GM12878 (cell line): ENCODE measurements at regions not wholly inside any gene's neighbourhood (a gene's known extent, or its start where the extent isn't known, plus 50 kb on each side); places are given as distances from the start of the nearest gene placed in this dataset.

ENCODE experiments used
- ATAC-seq: fragments of 200-7000 bp; cut with Tn5 transposase; 3 replicates; pipeline ENCODE4 v1.9.1; 2020; ENCODE audit warnings: mild to moderate bottlenecking, moderate library complexity
- BruUV-seq: library from RNA; stranded (reverse); fragments of 400-500 nt; replicated peaks from 2 replicates; lab custom pipeline; 2021; lab: Mats Ljungman, UMichigan
- CTCF ChIA-PET: fragments of 300-600 bp; sonication (Branson Sonifier 250); formaldehyde crosslinking; extraction: SDS; loops from one replicate; lab custom pipeline; 2021; ENCODE audit warnings: inconsistent platforms; lab: Yijun Ruan, JAX
- POLR2A ChIA-PET: fragments of 350-600 bp; formaldehyde crosslinking; extraction: SDS; loops from one replicate; lab custom pipeline; 2021; ENCODE audit warnings: inconsistent platforms; lab: Charles Lee
- RAD21 ChIA-PET: fragments of 300-600 bp; sonication (Branson Sonifier 250); formaldehyde crosslinking; loops from one replicate; lab custom pipeline; 2023; ENCODE audit warnings: antibody characterized with exemption; ENCODE audit not compliant: unreplicated experiment; lab: Charles Lee
- SMC1A ChIA-PET: fragments of 300-600 bp; sonication (Branson Sonifier 250); formaldehyde crosslinking; loops from one replicate; lab custom pipeline; 2023; ENCODE audit not compliant: unreplicated experiment, uncharacterized antibody; lab: Charles Lee
- DNase-seq: peaks from one replicate; pipeline ENCODE4 v3.0.0-alpha.2; 2011; ENCODE audit warnings: low read depth, low spot score
- FAIRE-seq: peaks from 3 replicates; lab custom pipeline; 2011; peaks lifted over from hg19 to GRCh38; lab: Jason Lieb, UNC
- H2AFZ ChIP-seq: 2 replicates; pipeline ENCODE4 v1.6.0; 2011; ENCODE audit warnings: low read depth, low read length, control low read depth; ENCODE audit not compliant: control insufficient read depth
- H3K27ac ChIP-seq: 2 replicates; pipeline ENCODE4 v1.5.1; 2011; ENCODE audit warnings: control low read depth; ENCODE audit not compliant: control insufficient read depth, insufficient read depth
- H3K27me3 ChIP-seq, 2 experiments: replicated peaks in 1 of 2; 2 replicates each; pipeline versions ENCODE4 v1.6.0 to v1.6.1; 2011; ENCODE audit warnings: low read length in 1 of 2; ENCODE audit not compliant: control insufficient read depth in 2 of 2, insufficient read depth in 2 of 2
- H3K36me3 ChIP-seq, 2 experiments: 2 replicates each; pipeline ENCODE4 v1.5.1; 2011; ENCODE audit warnings: low read length in 1 of 2; ENCODE audit not compliant: control insufficient read depth in 2 of 2, insufficient read depth in 2 of 2
- H3K4me1 ChIP-seq: 2 replicates; pipeline ENCODE4 v1.6.1; 2011; ENCODE audit warnings: mild to moderate bottlenecking, low read length, moderate library complexity, mixed read lengths; ENCODE audit not compliant: control insufficient read depth, insufficient read depth
- H3K4me2 ChIP-seq: 2 replicates; pipeline ENCODE4 v1.6.0; 2011; ENCODE audit warnings: control low read depth; ENCODE audit not compliant: control insufficient read depth, insufficient read depth
- H3K4me3 ChIP-seq: fragments of 200-600 bp; sonication (generic); 2 replicates; pipeline ENCODE4 v1.5.1; 2016
- H3K79me2 ChIP-seq: 2 replicates; pipeline ENCODE4 v1.6.0; 2011; ENCODE audit warnings: low read length; ENCODE audit not compliant: control insufficient read depth, insufficient read depth
- H3K9ac ChIP-seq: 2 replicates; pipeline ENCODE4 v1.8.0; 2011; ENCODE audit warnings: low read length, control low read depth, mixed read lengths; ENCODE audit not compliant: control insufficient read depth, insufficient read depth
- H3K9me3 ChIP-seq: replicated peaks from 3 replicates; pipeline ENCODE4 v1.5.1; 2011; ENCODE audit warnings: mild to moderate bottlenecking, low read length; ENCODE audit not compliant: control insufficient read depth, insufficient read depth
- H4K20me1 ChIP-seq: 2 replicates; pipeline ENCODE4 v1.6.0; 2011; ENCODE audit not compliant: control insufficient read depth, insufficient read depth
- ATF7 ChIP-seq: fragments of 450-650 bp; IDR thresholded peaks from 2 replicates; pipeline ENCODE4 v1.6.1; 2016; ENCODE audit warnings: low read depth, mild to moderate bottlenecking
- EED ChIP-seq: sonication (generic); IDR thresholded peaks from 2 replicates; pipeline ENCODE4 v1.6.1; 2016; ENCODE audit warnings: antibody characterized with exemption, low read depth
- KLF5 ChIP-seq: fragments of 450-650 bp; IDR thresholded peaks from 2 replicates; pipeline ENCODE4 v1.6.1; 2014; ENCODE audit warnings: mild to moderate bottlenecking; ENCODE audit not compliant: partially characterized antibody
- MTA2 ChIP-seq: fragments of 450-650 bp; IDR thresholded peaks from 2 replicates; pipeline ENCODE4 v1.6.1; 2016; ENCODE audit warnings: low read depth, mild to moderate bottlenecking, moderate library complexity
- NFXL1 ChIP-seq: fragments of 450-650 bp; IDR thresholded peaks from 2 replicates; pipeline ENCODE4 v1.6.1; 2017; ENCODE audit warnings: antibody characterized with exemption, mild to moderate bottlenecking, borderline replicate concordance
- NFYA ChIP-seq: IDR thresholded peaks from 2 replicates; pipeline ENCODE4 v1.6.1; 2011; ENCODE audit warnings: low read depth, mild to moderate bottlenecking, low read length, improper control_type of control experiment, borderline replicate concordance
- RFX5 ChIP-seq: IDR thresholded peaks from 2 replicates; pipeline ENCODE4 v1.6.1; 2011; ENCODE audit warnings: low read depth, low read length, improper control_type of control experiment
- SREBF1 ChIP-seq: IDR thresholded peaks from 2 replicates; pipeline ENCODE4 v1.6.1; 2012; ENCODE audit warnings: mild to moderate bottlenecking, low read length
- STAT3 ChIP-seq: IDR thresholded peaks from 2 replicates; pipeline ENCODE4 v1.6.1; 2011; ENCODE audit warnings: low read depth, low read length, improper control_type of control experiment
- TBL1XR1 ChIP-seq: IDR thresholded peaks from 2 replicates; pipeline ENCODE4 v1.6.1; 2012; ENCODE audit warnings: low read depth, low read length, improper control_type of control experiment
- WGBS: methylation state at CpG from one replicate; pipeline ENCODE4 v1.1.6; 2016; ENCODE audit warnings: low lambda C conversion rate; ENCODE audit not compliant: insufficient replicate concordance, insufficient coverage; ENCODE audit errors: missing lambda C conversion rate; 5-methylcytosine and 5-hydroxymethylcytosine counted together
- in situ Hi-C: fragments of 300-500 bp; cut with MboI; formaldehyde crosslinking; loops from 9 replicates; pipeline ENCODE4 v1.14.3; 2018; ENCODE audit warnings: mixed read lengths
- intact Hi-C: fragments of 100-400 bp; cut with micrococcal nuclease; formaldehyde crosslinking; loops from one replicate; pipeline ENCODE4 v1.14.2; 2022; ENCODE audit not compliant: unreplicated experiment
- TF ChIP-seq, protein P1 (sequence below): fragments of 450-650 bp; IDR thresholded peaks from 2 replicates; pipeline ENCODE4 v1.6.1; 2014; ENCODE audit warnings: mild to moderate bottlenecking
- TF ChIP-seq, protein P2 (sequence below): fragments of 450-650 bp; IDR thresholded peaks from 2 replicates; pipeline ENCODE4 v1.6.1; 2017; ENCODE audit warnings: mild to moderate bottlenecking

DNA sequence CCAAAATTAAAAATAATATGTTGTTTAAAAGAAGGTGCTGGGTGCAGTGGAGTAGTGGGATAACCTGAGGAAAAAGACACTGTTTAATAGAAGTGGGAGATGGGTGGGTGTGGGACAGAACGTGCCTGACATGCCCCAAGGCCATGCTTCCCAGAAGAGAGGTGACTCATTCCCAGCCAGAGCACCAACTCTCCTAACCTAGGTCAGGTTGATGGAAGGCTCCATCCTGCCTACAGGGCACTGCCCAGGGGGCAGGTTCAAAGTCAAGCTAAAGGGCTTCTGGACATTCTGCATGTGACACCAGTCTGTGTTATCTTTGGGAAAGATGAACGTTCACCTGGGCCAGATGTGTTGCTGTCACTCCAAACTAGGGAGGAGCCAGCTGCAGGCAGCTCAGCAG lies 453.1 kb downstream of the SOX6 start:
- CTCF ChIA-PET = no interaction called here
- SMC1A ChIA-PET = no interaction called here
- H3K27me3 ChIP-seq = no peaks in the 10 kb centered on the region; a peak in 2 of 4 replicates
- TF ChIP-seq, protein P1, sequence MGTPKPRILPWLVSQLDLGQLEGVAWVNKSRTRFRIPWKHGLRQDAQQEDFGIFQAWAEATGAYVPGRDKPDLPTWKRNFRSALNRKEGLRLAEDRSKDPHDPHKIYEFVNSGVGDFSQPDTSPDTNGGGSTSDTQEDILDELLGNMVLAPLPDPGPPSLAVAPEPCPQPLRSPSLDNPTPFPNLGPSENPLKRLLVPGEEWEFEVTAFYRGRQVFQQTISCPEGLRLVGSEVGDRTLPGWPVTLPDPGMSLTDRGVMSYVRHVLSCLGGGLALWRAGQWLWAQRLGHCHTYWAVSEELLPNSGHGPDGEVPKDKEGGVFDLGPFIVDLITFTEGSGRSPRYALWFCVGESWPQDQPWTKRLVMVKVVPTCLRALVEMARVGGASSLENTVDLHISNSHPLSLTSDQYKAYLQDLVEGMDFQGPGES = no peak
- TF ChIP-seq SREBF1 (no peak), RFX5 (no peak), STAT3 (no peak), EED (no peak), TBL1XR1 (no peak), NFYA (no peak), KLF5 (no peak), ATF7 (no peak), MTA2 (no peak), NFXL1 (no peak)
- TF ChIP-seq, protein P2, sequence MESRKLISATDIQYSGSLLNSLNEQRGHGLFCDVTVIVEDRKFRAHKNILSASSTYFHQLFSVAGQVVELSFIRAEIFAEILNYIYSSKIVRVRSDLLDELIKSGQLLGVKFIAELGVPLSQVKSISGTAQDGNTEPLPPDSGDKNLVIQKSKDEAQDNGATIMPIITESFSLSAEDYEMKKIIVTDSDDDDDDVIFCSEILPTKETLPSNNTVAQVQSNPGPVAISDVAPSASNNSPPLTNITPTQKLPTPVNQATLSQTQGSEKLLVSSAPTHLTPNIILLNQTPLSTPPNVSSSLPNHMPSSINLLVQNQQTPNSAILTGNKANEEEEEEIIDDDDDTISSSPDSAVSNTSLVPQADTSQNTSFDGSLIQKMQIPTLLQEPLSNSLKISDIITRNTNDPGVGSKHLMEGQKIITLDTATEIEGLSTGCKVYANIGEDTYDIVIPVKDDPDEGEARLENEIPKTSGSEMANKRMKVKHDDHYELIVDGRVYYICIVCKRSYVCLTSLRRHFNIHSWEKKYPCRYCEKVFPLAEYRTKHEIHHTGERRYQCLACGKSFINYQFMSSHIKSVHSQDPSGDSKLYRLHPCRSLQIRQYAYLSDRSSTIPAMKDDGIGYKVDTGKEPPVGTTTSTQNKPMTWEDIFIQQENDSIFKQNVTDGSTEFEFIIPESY = no peak
- TF ChIP-seq, all 136 proteins: peak for 0
- no peak for DNase-seq
- Histone ChIP-seq H3K9me3 (no peaks in the 10 kb centered on the region), H3K4me2 (no peak overlapping the region), H3K9ac (no peak overlapping the region), H3K36me3 (no peaks in the 10 kb centered on the region), H3K27ac (no peak overlapping the region), H3K4me3 (no peak overlapping the region), H3K4me1 (no peaks in the 10 kb centered on the region), H4K20me1 (no peaks in the 10 kb centered on the region), H2AFZ (no peak overlapping the region), H3K79me2 (no peaks in the 10 kb centered on the region)
- intact Hi-C loops = no loop called here
- in situ Hi-C loops = no loop called here
- RAD21 ChIA-PET = no interaction called here
- no TSS peak for BruUV-seq
- FAIRE-seq = no peak
- 0% methylated on average over 2 of the region's 2 CpGs for WGBS
- POLR2A ChIA-PET = no interaction called here
- ATAC-seq = no peak
